Suppressor macrophage treated with lipopolysaccharide for 1 hour (primary cell): ENCODE measurements at regions not wholly inside any gene's neighbourhood (a gene's known extent, or its start where the extent isn't known, plus 50 kb on each side); places are given as distances from the start of the nearest gene placed in this dataset.
A peak's percentile ranks its signal among the peaks of the same experiment; 100 is the strongest.
"Not testable (repeated sequence)": the region's sequence is repeated elsewhere in the genome, so short reads cannot be mapped to it uniquely, and the experiment has no call there.

Experiments used
- DNase-seq, 3 donors: peaks; one replicate each; pipeline ENCODE4 v3.0.0-alpha.2; 2020 to 2022

- not testable (repeated sequence) for DNase-seq
Observed at GRCh38 chr5:8731110-8731509, 814.8 kb downstream of the SEMA5A start.

- no peak for DNase-seq
Observed at GRCh38 chr5:8740595-8740994, 805.3 kb downstream of the SEMA5A start.

GRCh38 chr5:8749556-8749955, 796.3 kb downstream of the SEMA5A start:
- no peak for DNase-seq

- DNase-seq: no peak
Observed at GRCh38 chr5:8750100-8750499, 795.8 kb downstream of the SEMA5A start.

GRCh38 chr5:8751971-8752370, 793.9 kb downstream of the SEMA5A start:
- DNase-seq: no peak

- DNase-seq: no peak
Observed at GRCh38 chr5:8752595-8752994, 793.3 kb downstream of the SEMA5A start.

- DNase-seq: peak in 1 of 3 donors; percentile 0
Observed at GRCh38 chr5:8756498-8757084, 789.3 kb downstream of the SEMA5A start.

- DNase-seq: no peak
Observed at GRCh38 chr5:8765886-8766285, 780.0 kb downstream of the SEMA5A start.

GRCh38 chr5:8766448-8766847, 779.4 kb downstream of the SEMA5A start:
- no peak for DNase-seq

GRCh38 chr5:8767111-8767510, 778.8 kb downstream of the SEMA5A start:
- no peak for DNase-seq

GRCh38 chr5:8767746-8768145, 778.1 kb downstream of the SEMA5A start:
- no peak for DNase-seq

GRCh38 chr5:8769631-8770030, 776.2 kb downstream of the SEMA5A start:
- DNase-seq: no peak

GRCh38 chr5:8770431-8770830, 775.4 kb downstream of the SEMA5A start:
- no peak for DNase-seq

GRCh38 chr5:8773046-8773615, 772.7 kb downstream of the SEMA5A start:
- no peak for DNase-seq

- no peak for DNase-seq
Observed at GRCh38 chr5:8784692-8785091, 761.2 kb downstream of the SEMA5A start.

- no peak for DNase-seq
Observed at GRCh38 chr5:8788246-8788645, 757.6 kb downstream of the SEMA5A start.

- no peak for DNase-seq
Observed at GRCh38 chr5:8805653-8806052, 740.2 kb downstream of the SEMA5A start.

GRCh38 chr5:8807636-8808035, 738.2 kb downstream of the SEMA5A start:
- DNase-seq: no peak

- DNase-seq: no peak
Observed at GRCh38 chr5:8811581-8811980, 734.3 kb downstream of the SEMA5A start.

GRCh38 chr5:8813180-8813579, 732.7 kb downstream of the SEMA5A start:
- DNase-seq: no peak

GRCh38 chr5:8814105-8814504, 731.8 kb downstream of the SEMA5A start:
- no peak for DNase-seq

GRCh38 chr5:8824371-8824770, 721.5 kb downstream of the SEMA5A start:
- no peak for DNase-seq

GRCh38 chr5:8825139-8825757, 720.6 kb downstream of the SEMA5A start:
- no peak for DNase-seq

GRCh38 chr5:8826508-8826907, 719.4 kb downstream of the SEMA5A start:
- no peak for DNase-seq

GRCh38 chr5:8827696-8828095, 718.2 kb downstream of the SEMA5A start:
- no peak for DNase-seq
